ENCODE measurements at regions not wholly inside any gene's neighbourhood (a gene's known extent, or its start where the extent isn't known, plus 50 kb on each side); places are given as distances from the start of the nearest gene placed in this dataset.

- H3K27me3 Mint-ChIP-seq (ENCODE audit: low read depth): peaks cover 8% of the 10 kb centered on the region
- TF ChIP-seq, protein P1, sequence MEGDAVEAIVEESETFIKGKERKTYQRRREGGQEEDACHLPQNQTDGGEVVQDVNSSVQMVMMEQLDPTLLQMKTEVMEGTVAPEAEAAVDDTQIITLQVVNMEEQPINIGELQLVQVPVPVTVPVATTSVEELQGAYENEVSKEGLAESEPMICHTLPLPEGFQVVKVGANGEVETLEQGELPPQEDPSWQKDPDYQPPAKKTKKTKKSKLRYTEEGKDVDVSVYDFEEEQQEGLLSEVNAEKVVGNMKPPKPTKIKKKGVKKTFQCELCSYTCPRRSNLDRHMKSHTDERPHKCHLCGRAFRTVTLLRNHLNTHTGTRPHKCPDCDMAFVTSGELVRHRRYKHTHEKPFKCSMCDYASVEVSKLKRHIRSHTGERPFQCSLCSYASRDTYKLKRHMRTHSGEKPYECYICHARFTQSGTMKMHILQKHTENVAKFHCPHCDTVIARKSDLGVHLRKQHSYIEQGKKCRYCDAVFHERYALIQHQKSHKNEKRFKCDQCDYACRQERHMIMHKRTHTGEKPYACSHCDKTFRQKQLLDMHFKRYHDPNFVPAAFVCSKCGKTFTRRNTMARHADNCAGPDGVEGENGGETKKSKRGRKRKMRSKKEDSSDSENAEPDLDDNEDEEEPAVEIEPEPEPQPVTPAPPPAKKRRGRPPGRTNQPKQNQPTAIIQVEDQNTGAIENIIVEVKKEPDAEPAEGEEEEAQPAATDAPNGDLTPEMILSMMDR (IDR thresholded peaks at IDR 0.05): no peak
- no peaks in the 10 kb centered on the region for H3K36me3 Mint-ChIP-seq (ENCODE audit: low read depth)
- H3K9me3 Mint-ChIP-seq (ENCODE audit: low read depth): peaks cover 8% of the 10 kb centered on the region
- H3K27ac Mint-ChIP-seq (ENCODE audit: unreplicated experiment): no peak overlapping the region
- H3K4me3 Mint-ChIP-seq (ENCODE audit: unreplicated experiment): no peak overlapping the region
- DNase-seq (ENCODE audit: low spot score): no peak
- H3K4me1 Mint-ChIP-seq (ENCODE audit: low read depth): no peaks in the 10 kb centered on the region
Measured at GRCh38 chr18:64276311-64277090, 127.6 kb upstream of the LINC00305 start.

DNA sequence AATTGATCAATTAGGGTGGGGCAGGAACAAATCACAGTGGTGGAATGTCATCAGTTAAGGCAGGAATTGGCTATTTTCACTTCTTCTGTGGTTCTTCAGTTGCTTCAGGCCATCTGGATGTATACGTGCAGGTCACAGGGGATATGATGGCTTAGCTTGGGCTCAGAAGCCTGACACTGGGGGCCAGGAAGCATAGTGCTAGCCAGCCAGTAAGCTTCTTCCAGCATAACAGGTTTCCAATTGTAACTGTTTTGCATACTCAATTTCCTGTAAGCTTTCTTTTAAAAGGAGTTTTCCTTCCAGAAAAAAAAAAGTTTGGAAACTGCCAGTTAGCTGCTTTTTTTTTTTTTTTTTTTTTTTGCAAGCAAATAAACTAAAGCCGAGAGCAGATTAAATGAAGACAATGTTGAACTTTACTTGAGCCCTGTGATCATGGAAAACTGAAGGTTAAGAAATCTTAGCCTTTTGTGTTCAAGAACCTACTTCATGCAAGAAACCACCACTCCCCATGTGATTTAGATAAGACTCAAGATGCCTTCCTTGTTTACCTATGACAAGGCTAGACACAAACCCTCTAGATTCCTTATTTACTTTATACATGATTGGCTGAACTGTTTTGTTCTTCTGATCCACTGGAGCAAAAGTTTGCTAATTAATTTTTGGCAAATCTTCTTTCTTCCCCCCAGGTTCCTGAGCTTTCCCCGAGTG is 126.9 kb upstream of the LINC00305 start:
- no peak overlapping the region for H3K4me3 Mint-ChIP-seq (ENCODE audit: unreplicated experiment)
- no peak for DNase-seq (ENCODE audit: low spot score)
- TF ChIP-seq, protein P1 (IDR thresholded peaks at IDR 0.05): no peak
- no peaks in the 10 kb centered on the region for H3K36me3 Mint-ChIP-seq (ENCODE audit: low read depth)
- H3K4me1 Mint-ChIP-seq (ENCODE audit: low read depth): no peaks in the 10 kb centered on the region
- H3K27me3 Mint-ChIP-seq (ENCODE audit: low read depth): peaks cover 11% of the 10 kb centered on the region
- H3K27ac Mint-ChIP-seq (ENCODE audit: unreplicated experiment): no peak overlapping the region
- H3K9me3 Mint-ChIP-seq (ENCODE audit: low read depth): peaks cover 8% of the 10 kb centered on the region

DNA sequence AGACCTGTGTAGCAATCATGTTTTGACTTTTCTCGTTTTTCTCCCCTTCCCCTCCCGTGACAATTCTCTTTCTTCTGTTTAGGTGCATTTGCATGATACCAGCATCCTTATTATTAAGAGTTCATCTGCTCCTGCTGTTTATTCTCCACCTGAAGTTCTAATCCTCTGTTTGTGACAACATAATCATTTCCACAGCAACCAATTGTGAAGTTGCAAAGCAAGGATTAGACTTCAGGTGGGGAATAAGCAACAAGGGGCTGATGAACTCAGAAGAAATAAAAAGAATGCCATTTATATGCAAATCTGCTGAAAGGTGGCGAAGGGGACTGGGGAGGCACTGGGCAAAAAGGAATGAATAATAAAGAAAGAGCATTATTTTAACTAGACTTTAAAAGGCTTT is 124.8 kb upstream of the LINC00305 start:
- Mint-ChIP-seq H3K27me3 (ENCODE audit: low read depth) (peaks cover 11% of the 10 kb centered on the region), H3K4me3 (ENCODE audit: unreplicated experiment) (no peak overlapping the region), H3K9me3 (ENCODE audit: low read depth) (peaks cover 4% of the 10 kb centered on the region), H3K4me1 (ENCODE audit: low read depth) (no peaks in the 10 kb centered on the region), H3K36me3 (ENCODE audit: low read depth) (no peaks in the 10 kb centered on the region), H3K27ac (ENCODE audit: unreplicated experiment) (no peak overlapping the region)
- TF ChIP-seq, protein P1 (IDR thresholded peaks at IDR 0.05): no peak
- no peak for DNase-seq (ENCODE audit: low spot score)

DNA sequence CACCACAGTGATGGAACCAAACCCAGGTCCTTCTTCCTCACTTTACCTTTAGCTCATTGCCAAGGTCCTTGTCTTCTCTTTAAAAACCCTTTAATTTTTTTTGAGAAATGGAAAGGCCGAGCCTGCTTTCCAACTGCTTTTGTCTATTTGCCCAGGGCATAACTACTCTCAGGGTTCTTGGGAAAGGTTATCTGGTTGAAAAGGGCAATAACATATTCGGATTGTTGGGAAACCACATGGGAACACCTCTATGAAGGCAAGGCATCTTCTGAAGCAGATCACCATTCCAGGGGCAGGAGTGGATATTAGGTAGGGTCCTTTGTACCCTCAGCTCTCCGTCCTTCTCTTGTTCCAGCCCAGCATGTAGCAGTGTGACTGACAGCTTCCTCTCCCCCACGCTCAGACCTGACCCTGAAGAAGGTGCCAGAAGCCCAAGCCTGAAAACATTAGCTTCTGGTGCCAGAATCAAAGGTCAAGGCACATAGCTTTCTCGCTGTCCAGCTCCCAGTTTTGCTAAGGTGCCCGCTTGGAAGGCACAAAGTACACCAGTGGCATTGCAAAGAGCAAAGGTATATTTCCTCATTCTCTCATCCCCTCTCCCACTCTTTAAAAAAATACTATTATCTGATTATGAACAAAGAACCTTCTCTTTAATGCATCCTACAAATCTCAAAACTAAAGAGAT is 123.2 kb upstream of the LINC00305 start:
- no peak overlapping the region for H3K4me3 Mint-ChIP-seq (ENCODE audit: unreplicated experiment)
- H3K27me3 Mint-ChIP-seq (ENCODE audit: low read depth): peaks cover 11% of the 10 kb centered on the region
- H3K4me1 Mint-ChIP-seq (ENCODE audit: low read depth): no peaks in the 10 kb centered on the region
- DNase-seq (ENCODE audit: low spot score): no peak
- no peak overlapping the region for H3K27ac Mint-ChIP-seq (ENCODE audit: unreplicated experiment)
- no peaks in the 10 kb centered on the region for H3K36me3 Mint-ChIP-seq (ENCODE audit: low read depth)
- no peaks in the 10 kb centered on the region for H3K9me3 Mint-ChIP-seq (ENCODE audit: low read depth)
- TF ChIP-seq, protein P1 (IDR thresholded peaks at IDR 0.05): no peak

DNA sequence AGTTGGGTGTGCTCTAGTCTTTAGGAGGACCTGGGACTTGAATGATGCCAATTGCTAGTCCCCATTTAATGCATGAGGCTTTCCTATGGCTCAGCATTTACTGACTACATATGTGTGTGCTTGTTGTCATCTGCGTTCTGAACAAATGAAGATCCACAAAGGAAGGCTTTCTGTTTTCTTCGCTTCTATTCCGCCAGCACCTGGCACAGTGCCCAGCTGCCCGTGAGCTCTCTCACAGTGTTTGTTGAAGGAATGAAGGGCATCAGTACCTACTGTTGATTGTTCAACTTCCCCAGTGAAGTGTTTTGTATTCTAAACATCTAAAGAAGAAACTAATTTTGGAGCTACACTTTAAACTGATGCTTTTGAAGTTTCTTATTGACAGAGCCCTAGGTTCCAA is 122.4 kb upstream of the LINC00305 start:
- peaks cover 11% of the 10 kb centered on the region for H3K27me3 Mint-ChIP-seq (ENCODE audit: low read depth)
- H3K36me3 Mint-ChIP-seq (ENCODE audit: low read depth): no peaks in the 10 kb centered on the region
- H3K9me3 Mint-ChIP-seq (ENCODE audit: low read depth): no peaks in the 10 kb centered on the region
- no peak overlapping the region for H3K4me3 Mint-ChIP-seq (ENCODE audit: unreplicated experiment)
- no peaks in the 10 kb centered on the region for H3K4me1 Mint-ChIP-seq (ENCODE audit: low read depth)
- DNase-seq (ENCODE audit: low spot score): no peak
- no peak overlapping the region for H3K27ac Mint-ChIP-seq (ENCODE audit: unreplicated experiment)
- TF ChIP-seq, protein P1 (IDR thresholded peaks at IDR 0.05): no peak

All from chondrocyte (in vitro differentiated cells).